HG03342 (cell line): ENCODE measurements at regions not wholly inside any gene's neighbourhood (a gene's known extent, or its start where the extent isn't known, plus 50 kb on each side); places are given as distances from the start of the nearest gene placed in this dataset.
"Not testable (repeated sequence)": the region's sequence is repeated elsewhere in the genome, so short reads cannot be mapped to it uniquely, and the experiment has no call there.

Experiments
- ATAC-seq: cut with Tn5 transposase; IDR thresholded peaks from one replicate; pipeline ENCODE4 v1.9.1; 2021; ENCODE audit warnings: mild to moderate bottlenecking, moderate library complexity; ENCODE audit not compliant: unreplicated experiment

GRCh38 chr16:79881107-79881506 is 280.6 kb upstream of the MAF start:
- not testable (repeated sequence) for ATAC-seq

GRCh38 chr16:79876332-79876730 is 275.8 kb upstream of the MAF start:
- ATAC-seq: peak; percentile 60

DNA sequence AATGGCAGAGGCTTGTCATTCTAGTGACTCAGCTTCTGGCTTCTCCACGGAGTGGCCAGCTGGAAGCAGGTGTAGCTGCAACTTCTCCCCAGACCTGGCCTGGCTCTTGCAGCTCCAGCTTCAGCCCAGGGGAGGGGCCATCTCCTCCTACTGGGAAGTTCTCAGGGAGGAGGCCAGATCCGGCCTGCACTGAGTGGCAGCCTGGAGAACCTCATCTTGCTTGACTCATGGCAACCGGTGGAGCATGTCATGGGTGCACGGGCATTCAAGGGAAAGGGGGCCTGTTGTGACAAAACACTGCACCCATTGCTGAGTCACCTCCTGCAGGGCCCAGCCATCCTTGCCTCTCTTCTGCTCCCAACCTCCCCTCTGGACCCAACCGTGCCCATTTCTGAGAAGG is 273.9 kb upstream of the MAF start:
- no peak for ATAC-seq

DNA sequence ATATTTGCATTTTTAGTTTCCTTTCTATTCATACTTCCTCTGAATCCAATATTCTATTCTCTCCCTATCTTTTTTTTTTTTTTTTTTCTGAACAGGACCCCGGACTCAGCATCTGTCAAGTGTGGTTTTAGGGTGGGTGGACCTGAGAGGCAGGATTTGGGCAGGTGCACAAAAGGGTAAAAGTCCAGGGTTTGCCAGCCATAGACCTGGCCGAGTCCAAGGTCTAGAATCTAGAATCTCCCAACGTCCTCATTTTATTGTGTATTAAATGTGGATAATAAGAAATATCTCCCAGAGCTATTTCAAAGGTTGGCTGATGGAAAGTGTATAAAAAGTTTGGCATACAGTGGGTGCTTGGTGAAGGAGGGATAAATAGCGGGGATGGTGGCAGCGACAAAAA is 273.3 kb upstream of the MAF start:
- ATAC-seq: no peak

- ATAC-seq: no peak
Measured at GRCh38 chr16:79871906-79872305, 271.4 kb upstream of the MAF start.

GRCh38 chr16:79870016-79870886 is 269.7 kb upstream of the MAF start:
- ATAC-seq: no peak

GRCh38 chr16:79869304-79870015 is 268.9 kb upstream of the MAF start:
- ATAC-seq: no peak

DNA sequence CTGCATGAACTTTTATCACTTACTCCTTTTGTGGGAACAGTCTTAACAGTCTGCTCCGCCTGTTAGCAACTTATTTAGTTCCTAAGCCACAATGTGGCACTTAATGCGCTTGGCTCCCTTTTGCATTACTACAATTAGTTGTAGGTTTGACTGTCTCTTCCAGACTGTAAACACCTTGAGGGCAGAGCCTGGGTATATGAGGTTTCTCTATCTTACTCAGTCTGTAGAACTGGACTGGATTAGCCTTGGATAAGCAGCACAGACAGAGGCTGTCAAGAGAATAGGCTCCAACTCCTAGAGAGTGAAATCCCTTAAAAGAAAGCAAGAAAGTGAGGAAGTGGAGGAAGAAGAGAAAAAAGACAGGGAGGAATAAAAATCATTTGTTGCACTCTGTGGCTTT is 268.3 kb upstream of the MAF start:
- no peak for ATAC-seq

DNA sequence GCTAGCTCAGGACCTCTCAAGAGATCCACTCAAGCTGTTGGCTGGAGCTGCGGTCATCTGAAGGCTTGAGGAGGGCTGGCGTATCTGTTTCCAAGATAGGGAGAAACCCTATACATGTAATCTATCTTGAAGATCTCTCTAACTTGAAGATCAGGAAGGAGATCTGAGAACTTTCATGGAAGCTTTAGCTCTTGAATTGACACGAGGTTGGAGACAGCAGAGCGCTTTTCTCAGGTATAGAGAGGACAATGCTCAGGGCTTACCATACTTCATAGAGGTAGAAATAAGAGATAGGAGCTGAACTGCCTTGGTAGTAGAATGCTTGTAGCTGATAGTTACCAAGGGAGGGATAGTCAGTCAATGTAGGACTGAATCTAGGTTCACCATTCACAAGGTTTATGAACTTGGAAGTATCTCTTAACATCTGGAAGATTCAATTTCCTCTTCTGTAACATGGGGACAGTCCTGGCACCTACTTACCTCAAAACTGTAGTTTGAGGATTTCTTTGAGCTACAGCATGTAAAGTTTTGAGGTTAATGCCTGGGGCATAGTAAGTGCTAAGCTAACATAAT is 267.0 kb upstream of the MAF start:
- ATAC-seq: no peak

DNA sequence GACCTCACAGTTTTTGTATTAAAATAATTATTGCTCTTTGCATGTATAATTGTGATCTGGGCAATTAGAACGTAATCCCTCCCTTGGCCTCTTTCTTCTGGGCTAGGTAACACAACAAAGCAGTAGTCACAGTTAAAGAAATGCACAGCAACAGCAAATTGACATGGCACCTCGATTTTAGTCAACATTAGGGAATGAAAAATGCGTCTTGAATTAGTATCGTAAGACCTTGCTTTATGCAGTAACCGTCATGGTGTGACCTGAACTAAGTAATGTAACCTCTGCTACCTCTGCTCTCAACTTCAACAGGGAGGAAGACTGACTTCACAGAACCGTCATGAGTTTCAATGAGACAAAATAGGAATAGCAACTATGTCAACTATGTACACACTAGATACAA is 265.4 kb upstream of the MAF start:
- no peak for ATAC-seq

DNA sequence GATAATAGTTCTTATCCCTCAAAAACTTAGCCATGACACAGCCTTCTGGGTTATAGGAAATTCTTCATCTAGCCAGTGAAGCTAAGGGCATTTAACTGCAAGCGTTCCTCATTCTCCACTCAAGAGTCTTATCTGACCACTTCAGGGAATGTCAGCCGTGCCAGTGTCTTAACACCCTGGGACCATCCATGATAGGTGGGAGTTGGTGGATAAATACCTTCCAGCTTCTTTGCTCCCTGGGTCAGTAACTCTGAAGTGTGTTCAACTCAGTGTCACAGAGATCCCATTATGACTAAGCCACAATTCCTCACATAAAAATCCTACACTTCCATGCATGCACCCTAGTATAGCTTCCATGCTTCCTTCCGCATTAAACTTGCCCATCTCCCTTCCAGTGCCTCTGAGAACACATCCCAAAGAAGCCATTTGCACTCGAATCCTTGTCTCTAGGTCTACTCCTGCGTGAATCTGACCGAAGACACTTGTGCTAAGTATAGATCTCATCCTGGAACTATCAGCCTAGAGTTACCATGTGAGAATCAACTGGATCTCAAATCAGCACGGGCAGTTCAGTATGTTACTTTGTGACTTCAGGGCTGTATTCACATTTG is 264.3 kb upstream of the MAF start:
- no peak for ATAC-seq

DNA sequence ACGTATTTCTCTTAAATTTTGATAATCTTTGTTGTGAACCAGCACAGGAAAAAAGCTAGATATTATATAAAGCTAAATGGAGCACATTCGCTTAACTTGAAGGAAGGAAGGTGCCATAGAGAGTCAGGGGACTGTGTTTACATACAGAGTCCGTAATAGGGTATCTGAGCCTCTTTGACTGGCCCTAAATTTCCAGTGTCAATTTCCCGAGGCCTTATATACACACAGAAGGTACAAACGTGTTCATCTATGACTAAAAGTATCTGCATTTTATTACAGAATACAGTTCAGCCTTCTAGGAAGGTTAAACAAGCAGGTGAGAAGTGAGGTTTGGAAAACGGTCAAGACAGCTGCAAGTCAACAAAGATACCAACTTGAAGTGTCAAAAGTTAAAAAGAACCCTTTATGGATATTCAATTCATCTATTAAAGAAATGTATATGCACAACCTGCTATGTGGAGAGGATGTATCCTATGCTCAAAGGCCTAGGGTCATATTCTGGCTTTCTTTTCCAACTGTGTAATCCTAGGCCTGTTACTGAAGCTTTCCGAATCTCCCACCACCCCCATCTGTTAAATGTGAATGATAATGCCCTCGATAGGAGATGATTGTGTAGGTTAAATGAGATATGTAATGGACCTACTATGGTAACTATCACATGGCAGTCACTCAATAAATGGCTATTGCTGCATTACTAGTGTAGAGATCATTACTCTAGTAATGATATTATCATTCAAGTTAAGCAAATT is 263.7 kb upstream of the MAF start:
- no peak for ATAC-seq

GRCh38 chr16:79863128-79864031 is 262.8 kb upstream of the MAF start:
- no peak for ATAC-seq

DNA sequence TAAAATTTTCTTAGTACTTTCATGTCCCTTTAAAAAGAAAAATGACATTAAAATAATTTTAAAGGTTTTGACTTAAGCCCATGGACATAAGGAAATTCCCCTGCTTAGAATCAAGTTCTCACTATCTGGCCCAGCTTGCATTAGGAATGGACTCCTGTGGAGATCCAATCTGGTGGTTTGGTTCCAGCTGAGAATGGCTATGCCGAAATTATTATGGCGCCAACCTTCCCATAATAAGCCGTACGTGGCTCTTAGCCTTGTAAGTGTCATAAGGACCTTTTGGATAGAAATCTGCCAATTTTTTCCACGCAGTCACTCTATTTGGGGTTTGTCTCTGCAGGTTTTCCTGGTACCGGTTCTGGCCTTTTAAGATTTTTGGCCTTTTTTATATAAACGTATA is 262.1 kb upstream of the MAF start:
- no peak for ATAC-seq

DNA sequence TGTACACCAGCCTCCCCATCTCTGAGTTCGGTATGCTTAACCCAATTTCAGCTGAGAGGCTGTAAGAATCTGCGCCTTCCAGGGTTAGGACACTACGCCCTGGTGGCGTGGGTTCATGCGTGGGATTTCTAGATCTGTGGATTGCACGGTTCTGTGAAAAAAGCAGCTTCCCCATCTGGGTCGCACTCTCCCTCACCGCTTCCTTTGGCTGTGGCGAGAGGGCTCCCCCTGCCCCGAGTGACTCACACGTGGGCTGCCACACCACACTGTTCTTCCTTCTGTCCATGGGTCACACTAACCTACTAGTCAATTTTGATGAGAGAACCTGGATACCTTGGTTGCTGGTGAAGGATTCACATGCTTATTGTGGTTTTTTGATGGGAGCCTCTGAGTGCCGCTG is 256.0 kb upstream of the MAF start:
- ATAC-seq: no peak

- ATAC-seq: no peak
Measured at GRCh38 chr16:79850348-79850747, 249.8 kb upstream of the MAF start.

DNA sequence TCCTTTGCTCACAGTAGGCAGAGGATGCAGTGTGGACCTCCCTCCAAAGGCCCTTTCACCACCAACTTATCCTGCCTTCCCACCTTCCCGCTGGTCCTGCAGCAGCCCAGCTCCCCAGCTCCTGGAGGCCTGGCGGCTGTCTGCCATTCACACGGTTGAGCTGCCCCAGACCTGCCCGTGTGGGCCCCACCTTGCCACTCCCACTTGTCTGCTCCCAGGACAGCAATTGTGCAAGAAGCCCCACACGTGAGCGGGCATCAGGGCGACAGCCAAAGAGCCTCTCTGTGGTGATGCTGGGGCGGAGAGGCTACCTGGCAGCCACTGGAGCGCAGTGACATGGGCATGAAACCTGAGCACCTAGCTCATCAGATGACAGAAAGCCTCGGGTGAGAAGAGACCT is 248.6 kb upstream of the MAF start:
- no peak for ATAC-seq

- no peak for ATAC-seq
Measured at GRCh38 chr16:79848719-79849118, 248.2 kb upstream of the MAF start.

DNA sequence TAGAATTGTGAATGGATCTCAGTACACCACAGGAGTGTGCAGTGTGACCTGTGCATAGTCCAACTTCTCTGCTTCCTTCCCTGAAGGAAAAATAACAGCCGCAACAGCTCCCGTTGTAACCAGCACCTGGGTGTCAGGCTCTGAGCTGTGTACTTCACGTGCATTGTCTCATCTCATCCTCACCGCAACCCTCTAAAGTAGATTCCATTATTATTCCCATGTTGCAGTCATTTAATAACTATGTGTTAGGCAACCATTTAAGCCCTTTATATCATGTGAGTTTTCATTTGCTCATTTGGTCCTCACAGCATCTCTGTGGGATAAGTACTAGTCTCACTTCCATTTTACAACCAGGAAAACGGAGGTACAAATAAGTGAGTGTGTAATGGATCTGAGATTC is 247.0 kb upstream of the MAF start:
- ATAC-seq: no peak

DNA sequence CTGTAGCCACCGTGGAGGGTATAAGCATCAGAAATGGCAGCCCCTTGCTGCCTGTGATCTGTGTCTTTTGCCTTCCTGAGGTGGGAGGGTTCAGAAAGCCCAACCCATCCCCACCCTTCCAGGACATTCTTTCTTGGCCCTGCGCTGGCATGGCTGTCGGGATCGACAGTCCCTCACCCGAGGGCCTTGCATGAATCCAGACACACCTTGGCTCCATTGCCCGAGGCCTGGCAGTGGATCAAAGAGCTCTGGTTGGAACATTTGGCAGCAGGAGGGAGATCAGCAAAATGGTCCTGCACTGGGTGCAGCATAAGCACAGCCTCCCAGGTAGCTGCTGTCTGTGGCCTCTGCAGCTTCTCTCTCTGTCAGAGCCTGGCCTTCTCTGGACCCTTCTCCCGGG is 246.6 kb upstream of the MAF start:
- ATAC-seq: no peak
